ENCODE measurements at regions not wholly inside any gene's neighbourhood (a gene's known extent, or its start where the extent isn't known, plus 50 kb on each side); places are given as distances from the start of the nearest gene placed in this dataset.

DNA sequence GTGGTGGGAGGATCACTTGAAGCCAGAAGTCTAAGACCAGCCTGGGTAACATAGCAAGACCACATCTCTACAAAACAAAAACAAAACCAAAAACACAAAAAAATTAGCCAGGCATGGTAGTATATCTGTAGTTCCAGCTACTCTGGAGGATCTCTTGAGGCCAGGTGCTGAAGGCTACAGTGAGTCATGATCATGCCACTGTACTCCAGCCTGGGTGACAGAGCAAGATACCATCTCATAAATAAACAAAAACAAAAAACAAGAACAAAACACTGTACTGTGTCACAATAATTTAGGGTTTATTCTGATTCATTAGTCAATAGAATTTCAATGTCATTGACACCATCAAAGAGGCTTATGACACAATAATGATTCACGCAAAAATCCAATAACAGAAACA lies 1121.7 kb upstream of the MAP3K7 start:
- no peak for DNase-seq (ENCODE audit: low read depth in 3 of 3)

DNA sequence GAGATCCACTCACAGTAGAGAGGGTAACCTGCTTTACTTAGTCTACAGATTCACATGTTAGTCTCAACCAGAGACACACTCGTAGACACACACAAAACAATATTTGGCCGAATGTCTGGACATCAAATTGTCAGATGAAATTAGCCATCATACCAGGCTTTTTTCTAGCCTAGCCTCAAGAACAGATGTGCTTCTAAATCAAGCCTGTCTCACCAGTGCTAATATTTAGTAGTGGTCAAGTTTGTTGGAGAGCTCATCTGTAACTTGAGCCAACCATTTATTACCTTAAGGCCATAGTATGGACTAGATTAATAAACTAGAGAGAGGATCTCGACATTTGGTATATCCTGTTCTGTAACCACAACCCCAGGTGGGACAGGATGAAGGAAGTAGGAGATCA lies 1118.8 kb upstream of the MAP3K7 start:
- DNase-seq (ENCODE audit: low read depth in 3 of 3), result no peak

DNA sequence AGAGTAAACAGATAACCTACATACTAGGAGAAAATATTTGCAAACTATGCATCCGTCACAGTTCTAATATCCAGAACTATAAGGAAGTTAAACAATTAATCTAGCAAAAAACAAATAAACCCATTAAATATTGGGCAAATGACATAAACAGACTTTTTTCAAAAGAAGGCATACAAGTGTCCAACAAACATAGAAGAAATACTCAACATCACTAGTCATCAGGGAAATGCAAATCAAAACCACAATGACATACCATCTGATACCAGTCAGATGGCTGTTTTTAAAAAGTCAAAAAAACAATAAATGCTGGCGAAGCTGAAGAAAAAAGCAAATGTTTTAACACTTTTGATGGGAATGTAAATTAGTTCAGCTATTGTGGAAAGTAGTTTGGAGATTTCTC lies 1117.7 kb upstream of the MAP3K7 start:
- no peak for DNase-seq (ENCODE audit: low read depth in 3 of 3)

DNA sequence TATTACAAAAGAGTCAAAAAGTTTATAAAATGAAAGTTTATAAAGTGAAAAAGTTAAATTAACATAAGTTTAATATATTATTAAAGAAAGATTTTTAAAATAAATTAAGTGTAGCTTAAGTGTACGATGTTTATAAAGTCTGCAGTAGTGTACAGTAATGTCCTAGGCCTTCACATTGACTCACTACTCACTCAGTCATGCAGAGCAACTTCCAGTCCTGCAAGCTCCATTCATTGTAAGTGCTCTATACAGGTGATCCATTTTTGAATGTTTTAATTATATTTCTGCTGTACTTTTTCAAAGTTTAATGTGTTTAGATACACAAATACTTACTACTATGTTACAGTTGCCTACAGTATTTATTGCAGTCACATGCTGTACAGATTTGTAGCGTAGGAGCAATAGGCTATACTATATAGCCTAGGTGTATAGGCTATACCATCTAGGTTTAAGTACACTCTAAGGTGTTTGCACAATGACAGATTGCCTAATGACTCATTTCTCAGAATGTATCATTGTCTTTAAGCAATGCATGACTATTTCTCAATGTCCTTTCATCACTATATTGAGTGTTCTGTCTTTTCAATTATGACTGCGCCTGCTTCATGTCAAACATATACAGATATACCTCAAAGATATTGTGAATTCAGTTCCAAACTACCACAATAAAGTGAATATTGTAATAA lies 1110.3 kb upstream of the MAP3K7 start:
- DNase-seq (ENCODE audit: low read depth in 3 of 3), result no peak

DNA sequence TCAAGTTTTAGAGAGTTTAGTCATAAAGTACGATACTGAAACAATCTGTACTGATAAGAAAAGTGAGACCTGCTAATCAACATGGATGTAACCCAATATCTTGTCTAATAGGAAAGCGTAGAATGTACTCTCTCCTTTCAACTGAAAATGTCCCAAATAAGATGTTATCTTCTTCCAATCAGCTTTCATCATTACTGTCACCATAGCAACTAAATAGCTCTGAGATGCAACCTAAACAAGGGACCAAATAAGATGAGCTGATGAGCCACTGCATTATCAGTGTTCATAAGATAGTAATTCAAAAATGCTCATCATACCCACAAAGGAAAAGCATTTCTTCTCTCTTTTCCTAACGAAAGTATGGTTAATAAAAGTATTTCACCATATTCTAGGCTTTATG lies 1108.3 kb upstream of the MAP3K7 start:
- DNase-seq (ENCODE audit: low read depth in 3 of 3), result no peak

DNA sequence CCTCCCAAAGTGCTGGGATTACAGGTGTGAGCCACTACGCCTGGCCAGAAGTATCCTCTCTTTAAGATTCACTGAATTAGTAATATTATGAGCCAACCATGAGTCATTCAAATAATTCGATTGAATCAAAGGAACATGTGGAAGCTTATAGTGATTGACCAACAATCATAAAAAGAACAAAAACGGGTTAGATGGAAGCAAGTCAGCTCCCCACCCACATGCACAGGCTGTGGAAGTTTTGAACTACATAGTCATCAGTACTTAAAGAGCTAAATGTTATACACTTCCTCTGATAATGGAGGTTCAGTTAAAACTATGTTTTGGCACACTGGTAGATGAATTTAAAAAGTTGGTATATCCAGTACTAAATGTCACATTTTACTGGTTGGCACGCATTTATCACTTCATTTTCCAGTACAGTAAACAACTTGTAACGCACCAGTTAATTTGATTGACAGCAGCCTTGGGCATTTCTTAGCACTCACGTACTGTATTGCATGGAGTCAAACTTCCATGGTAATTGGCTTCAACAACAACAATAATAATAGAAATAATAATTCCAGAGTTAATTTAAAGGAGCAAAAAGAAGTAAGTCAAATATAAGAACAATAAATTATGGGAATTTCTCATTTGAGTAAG lies 1107.3 kb upstream of the MAP3K7 start:
- no peak for DNase-seq (ENCODE audit: low read depth in 3 of 3)

DNA sequence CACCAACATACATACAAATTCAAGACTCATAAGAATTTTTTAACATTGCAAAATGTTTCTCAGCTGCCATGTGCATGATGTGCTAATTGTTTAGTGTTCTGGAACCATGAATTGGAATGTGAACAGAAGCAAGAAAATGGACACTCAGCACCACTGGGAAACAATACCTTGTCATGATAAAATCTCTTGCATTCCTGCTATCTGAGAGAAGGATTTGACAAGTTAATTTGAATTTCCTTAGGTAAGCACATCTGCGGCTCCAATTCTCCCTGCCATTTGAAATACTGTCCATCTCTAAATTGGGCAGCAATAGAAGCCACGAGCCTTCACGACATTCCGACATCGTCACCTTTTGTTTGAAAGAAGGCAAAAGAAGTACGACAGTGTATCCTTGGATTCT lies 1104.6 kb upstream of the MAP3K7 start:
- DNase-seq (ENCODE audit: low read depth in 3 of 3), result no peak

DNA sequence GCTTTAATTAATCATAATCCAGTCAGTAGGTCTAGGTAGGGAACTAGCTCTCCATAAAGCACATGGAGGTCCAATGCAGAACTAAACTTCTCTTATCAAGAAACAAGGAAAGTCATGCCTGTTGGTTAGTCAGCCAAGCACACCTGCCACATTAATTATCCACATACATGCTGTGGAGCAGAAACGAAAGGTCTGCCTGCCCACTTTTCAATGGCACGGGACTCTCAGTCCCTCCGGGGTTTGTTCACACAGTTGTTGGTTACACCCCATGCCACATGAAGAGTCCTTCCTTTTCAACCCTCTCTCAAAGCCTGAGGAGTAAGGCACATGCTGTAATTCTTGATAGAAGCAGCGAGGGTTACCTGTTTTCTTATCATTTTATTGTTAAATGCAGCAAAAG lies 1096.4 kb upstream of the MAP3K7 start:
- no peak for DNase-seq (ENCODE audit: low read depth in 3 of 3)

DNA sequence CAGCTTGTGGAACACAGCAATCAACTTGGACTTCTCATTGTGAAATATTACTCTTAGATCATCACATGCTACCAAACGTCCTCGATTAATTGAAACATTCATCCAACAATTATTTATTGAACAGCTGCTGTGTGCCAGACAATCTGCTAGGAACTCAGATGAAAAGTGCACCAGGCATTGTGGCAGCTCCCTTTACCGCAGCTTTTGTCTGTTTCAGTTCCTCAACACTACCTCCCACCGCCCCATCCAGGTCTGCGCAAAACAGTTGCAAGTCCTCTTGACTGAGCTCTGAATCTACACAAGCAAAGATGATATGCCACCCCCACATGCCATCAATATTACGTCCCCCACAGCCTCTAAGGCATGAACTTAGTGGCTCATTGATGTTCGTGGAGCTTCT lies 1094.4 kb upstream of the MAP3K7 start:
- DNase-seq (ENCODE audit: low read depth in 3 of 3), result no peak

DNA sequence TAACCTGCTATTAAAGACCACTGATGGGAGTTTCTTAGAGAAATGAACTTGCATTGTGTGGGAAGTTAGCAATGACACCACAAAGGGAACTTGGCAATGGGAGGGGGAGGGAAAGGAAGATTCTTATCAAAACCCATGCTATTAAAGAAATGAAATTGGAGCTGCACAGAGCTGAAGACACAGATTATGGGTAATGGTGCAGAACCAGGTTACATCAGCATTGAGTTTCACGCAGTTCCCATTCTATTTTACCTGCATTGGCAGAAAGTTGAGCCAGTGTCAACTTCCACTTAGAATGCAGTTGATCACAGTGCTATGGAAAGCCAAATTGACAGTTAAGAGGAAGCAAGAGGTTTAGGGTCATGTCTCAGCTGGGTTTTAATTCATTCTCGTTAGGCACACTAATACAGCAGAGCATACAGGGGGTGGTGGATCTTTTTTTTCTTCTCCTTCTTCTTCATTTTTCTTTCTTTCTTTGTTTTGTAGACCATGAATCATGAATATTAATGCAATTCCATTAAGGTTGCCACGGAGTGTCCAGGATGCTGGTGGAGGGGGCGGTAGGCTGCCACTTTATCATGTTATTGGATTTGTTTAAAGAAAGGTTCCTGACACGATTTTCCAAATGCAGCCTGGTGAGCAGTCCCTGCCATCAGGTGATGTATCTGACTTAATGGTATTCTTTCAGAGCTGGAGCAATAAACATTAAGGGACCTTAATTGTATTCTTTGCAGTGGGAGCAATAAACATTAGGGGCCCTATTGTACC lies 1092.0 kb upstream of the MAP3K7 start:
- DNase-seq (ENCODE audit: low read depth in 3 of 3), result no peak

DNA sequence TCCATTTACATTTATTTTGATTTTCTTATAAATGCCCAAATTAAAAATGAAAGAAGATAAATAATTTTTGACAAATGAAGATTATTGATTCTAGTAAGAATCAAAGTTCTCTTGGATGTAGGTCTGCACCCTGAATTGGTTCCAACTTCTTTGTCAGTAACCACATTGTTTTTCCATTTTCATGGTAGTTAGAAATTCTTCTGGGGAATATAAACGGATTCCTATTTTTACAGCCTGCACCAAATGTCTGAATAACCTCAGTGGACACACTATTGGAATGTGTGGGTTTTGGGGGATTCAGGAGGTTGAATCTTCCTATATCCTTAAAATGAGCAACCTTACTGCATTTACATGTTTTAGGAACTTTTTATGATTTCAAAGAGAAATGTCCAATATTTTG lies 1085.3 kb upstream of the MAP3K7 start:
- no peak for DNase-seq (ENCODE audit: low read depth in 3 of 3)

DNA sequence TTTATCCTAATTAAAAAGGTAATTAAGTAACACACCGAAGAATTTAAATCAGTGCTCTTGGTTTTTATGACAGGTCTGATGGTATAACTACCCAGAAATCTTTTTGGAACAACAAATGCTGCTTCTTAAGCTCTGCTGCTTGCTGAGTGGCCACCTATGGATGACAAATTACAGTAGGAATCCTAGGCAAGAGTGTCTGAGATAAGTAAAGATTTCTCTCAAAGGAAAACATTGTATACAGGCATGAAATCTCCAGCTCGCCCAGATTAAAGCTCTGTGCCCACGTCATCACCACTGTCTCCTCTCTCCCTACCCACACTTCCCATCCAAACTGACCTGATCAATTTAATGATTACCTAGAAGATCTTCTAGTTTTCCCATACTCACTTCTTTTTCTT lies 1083.0 kb upstream of the MAP3K7 start:
- no peak for DNase-seq (ENCODE audit: low read depth in 3 of 3)

DNA sequence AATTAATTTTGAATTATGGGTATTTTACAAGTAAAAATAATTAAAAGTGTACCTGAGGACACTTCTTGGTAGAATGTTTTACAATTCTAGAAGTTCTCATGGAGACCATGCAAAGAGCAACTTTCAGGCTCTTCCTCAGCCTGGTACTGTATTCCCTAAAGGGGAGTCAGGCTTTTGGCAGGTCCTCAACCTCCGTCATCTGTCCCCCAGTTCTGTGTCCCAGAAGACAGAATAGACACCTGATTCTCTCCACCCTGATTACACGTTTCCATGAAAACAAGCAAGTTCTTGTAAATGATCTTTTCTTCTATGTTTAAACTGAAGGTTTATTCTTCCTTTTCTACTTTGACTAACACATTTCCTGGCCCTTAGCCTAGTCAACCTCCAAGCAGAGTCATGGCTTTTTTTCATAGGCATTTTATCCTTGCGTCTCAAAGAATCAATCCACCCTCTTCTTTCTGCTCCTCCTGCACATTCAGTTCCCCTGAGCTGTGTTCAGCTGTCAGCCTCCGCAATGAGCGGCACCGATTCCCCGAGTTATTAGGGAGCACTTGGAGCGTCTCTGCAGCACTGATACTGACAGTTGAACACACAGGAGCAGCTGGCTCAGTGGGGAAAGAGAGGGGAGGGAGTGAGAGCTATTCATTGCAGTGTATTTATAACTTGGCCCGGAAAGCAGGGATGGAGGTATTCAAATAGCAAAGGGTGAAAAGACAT lies 1082.4 kb upstream of the MAP3K7 start:
- no peak for DNase-seq (ENCODE audit: low read depth in 3 of 3)

DNA sequence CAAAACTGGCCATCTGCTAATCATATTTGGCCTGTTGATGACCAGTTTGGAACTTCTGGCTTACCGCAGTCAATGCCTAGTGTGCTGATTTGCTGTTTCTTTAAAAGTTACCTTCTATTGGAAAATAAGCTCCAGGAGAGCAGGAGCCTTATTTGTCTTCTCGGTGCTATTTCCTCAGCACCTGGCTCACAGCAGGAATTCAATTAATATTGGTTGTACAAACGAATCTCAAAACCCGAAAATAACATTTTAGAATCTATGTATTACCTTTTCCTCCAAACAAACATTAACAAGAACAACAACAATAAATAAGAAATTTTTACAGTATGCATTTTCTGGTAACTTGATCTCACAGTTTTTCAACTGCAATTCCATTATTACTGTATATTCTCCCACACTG lies 1080.7 kb upstream of the MAP3K7 start:
- no peak for DNase-seq (ENCODE audit: low read depth in 3 of 3)

DNA sequence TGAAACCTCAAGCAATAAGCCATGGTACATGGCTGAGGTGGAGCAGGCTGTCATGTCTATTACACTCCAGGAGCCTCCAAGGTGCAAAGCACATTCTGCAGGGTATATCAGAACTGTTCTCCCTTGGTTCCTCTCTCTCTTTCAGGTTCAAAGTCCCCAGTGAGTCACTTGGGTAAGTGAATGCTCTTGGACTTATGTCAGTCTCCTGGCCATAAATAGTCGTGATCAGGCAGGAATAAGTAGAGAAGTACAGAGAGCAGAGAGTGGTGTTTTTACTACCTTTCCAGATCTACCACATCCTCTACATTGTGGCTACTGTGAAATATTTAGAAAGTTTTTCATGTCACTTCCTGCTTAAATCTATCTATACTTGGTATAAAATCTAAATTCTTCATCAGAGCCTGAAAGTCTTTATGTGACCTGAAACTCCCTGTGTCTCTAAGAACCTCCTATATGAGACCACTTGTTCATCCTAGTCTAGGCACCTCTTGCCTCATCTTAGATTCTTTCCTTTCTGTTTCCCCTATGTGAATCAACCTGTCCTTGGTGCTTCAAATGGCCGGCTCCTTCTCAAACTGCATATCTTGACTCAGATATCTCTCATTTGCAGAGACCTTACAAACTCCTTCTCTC lies 1077.6 kb upstream of the MAP3K7 start:
- DNase-seq (ENCODE audit: low read depth in 3 of 3), result no peak

DNA sequence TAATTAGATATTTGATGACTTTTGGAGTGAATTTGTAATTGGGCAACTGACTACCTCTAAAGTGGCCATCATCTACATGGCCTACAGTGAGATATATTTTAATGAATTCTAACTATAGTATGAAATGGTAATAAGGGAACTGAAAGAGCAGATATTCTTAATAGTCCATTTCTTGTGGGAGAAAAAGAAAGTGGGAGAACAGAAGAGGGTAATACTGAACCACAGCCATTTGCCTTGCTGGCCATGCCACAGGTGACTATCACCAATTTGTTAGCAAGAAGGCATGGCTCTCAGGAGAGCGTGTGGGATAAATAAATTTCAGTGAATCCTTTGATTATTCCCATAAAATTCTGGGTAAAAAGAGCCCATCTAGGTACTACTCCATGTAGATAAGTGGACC lies 1074.0 kb upstream of the MAP3K7 start:
- no peak for DNase-seq (ENCODE audit: low read depth in 3 of 3)

DNA sequence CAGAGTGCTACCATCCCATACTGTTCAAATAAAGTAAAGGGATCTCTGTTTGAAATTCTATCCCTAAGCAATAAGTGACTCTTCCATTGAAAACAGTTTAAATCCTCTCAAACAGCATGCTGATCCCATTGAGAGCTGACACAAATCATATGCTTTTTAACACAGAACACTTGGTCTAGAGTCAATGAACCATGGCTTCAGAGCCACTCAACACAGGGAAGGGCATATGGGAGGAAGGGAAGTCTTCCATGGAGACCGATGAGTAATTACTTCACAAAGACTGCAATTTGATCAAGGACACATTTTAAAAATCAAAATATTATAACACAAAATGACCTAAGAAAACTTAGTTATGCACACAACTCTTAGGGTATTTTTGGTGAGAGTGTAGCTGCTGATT lies 1073.0 kb upstream of the MAP3K7 start:
- no peak for DNase-seq (ENCODE audit: low read depth in 3 of 3)

DNA sequence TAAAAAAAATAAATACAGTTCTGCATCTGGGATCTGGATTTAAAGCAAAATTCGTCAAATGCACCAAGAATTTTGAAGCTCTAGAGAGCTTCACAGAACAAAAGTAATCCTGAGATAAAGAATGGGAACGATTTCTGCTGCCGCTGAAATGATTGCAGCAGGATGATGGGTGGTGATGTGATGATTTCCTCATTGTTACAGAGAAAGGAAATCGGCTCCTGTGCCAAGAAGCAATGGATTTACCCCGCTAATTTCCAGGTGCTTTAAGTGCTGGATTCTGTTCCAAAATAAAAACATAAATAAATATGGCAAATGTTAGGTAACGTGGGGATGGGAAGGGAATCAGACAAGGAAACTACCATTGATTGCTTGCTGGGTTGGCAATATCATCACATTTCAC lies 1067.9 kb upstream of the MAP3K7 start:
- DNase-seq (ENCODE audit: low read depth in 3 of 3), result no peak

DNA sequence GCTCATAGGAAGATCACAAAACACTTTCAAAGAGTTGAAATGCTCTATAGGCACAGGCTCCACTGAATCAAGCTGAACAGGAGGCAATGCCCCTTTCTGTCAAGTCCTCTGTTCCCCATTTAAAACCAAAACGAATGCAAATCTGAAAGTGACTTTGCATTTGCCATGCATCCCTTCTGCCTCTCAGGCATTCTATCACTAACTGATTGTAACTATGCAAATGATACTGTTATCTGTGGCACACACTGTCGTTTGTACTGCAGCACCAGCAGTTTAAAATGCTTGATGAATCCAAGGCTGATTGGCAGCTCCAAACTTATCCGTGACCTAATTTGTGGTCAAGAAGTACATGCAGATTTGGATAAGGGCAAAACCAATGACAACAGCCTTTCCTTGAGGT lies 1067.5 kb upstream of the MAP3K7 start:
- DNase-seq (ENCODE audit: low read depth in 3 of 3), result no peak

DNA sequence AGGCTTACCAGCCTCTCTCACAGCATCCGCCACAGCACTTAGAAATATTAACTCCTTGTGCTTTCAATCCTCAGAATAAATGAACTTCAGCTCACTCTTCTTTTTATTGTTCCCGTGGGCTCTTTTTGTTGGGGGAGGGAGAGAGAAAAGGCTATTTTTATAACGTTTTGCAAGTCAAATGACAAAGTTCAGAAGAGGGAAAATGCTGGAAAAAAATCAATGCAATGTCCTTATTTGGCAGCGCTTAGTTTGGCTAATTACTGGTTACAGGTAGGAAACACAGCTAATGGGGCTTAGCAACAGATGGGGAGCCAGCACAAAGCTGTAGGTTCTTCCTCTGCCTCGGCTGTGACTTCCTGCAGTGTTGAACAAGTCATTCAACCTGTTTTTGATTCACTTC lies 1067.0 kb upstream of the MAP3K7 start:
- DNase-seq (ENCODE audit: low read depth in 3 of 3), result no peak

DNA sequence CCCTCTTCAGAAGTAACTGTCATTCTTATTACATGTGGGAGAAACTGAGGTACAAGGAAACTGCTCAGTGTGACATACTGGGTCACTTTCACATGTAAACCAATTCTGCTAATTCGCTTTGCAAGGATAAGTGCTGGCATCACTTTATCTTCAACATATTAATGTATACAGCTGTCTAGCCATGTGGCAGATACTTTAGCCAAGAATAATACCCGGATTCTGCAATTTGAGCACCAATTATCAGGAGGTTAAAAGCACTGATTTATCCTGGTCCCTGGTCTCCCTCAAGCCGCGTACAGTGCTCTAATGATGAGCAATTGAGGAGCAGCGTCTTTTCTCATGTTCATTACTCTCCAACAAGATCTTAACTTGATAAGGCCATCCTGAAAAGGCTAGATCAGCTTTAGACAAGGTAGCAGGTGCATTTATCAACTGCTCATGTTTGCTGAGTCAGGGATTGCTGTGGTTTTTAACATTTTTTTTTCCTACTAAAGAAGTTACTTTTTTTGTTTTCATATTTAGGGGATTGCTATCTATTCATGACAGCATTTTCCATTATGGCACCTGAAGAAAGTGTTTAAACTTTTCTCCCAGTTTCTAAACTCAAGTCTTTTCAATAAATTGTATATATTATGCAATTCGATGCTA lies 1066.3 kb upstream of the MAP3K7 start:
- no peak for DNase-seq (ENCODE audit: low read depth in 3 of 3)

DNA sequence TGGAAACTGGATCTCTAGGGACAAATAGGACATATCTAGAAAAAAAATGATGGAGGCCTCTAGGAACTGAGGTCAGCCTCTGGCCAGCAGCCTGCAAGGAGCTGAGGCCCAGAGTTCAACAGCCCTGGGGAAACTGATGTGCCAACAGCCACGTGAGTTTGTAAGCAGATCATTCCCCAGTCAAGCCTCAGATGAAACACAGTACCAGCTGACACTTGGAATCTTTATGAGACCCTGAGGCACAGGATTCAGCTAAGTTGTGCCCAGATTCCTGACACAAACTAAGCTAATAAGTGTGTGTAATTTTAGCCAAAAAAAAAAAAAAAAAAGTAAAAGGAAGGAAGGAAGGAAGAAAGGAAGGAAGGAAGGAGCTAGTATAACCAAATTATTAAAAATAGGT lies 1059.8 kb upstream of the MAP3K7 start:
- no peak for DNase-seq (ENCODE audit: low read depth in 3 of 3)

Measured in stimulated activated CD4-positive, alpha-beta T cell treated with anti-CD3 and anti-CD28 coated beads, TNF-alpha, amount 100 ng/mL, for 24 hours (primary cell).